Epithelial cell of prostate (primary cell): ENCODE measurements at regions not wholly inside any gene's neighbourhood (a gene's known extent, or its start where the extent isn't known, plus 50 kb on each side); places are given as distances from the start of the nearest gene placed in this dataset.
"Not testable (repeated sequence)": the region's sequence is repeated elsewhere in the genome, so short reads cannot be mapped to it uniquely, and the experiment has no call there.

Experiments
- DNase-seq: peaks from one replicate; pipeline ENCODE4 v3.0.0-alpha.2; 2011; ENCODE audit warnings: low read depth, low spot score
- H3K27ac ChIP-seq: fragments of 450-650 bp; 2 replicates; pipeline ENCODE4 v1.5.1; 2017; ENCODE audit warnings: mild to moderate bottlenecking

GRCh38 chr5:112532654-112533360 is 113.7 kb upstream of the EPB41L4A start:
- H3K27ac ChIP-seq, result no peak overlapping the region
- DNase-seq, result no peak

GRCh38 chr5:112533362-112533761 is 114.3 kb upstream of the EPB41L4A start:
- no peak overlapping the region for H3K27ac ChIP-seq
- DNase-seq, result no peak

- DNase-seq, result no peak
- H3K27ac ChIP-seq, result no peak overlapping the region
These were observed 115.0 kb upstream of the EPB41L4A start for GRCh38 chr5:112534067-112534583.

- H3K27ac ChIP-seq, result no peak overlapping the region
- DNase-seq, result no peak
These were observed 115.7 kb upstream of the EPB41L4A start for GRCh38 chr5:112534611-112535255.

GRCh38 chr5:112535356-112535755 is 116.3 kb upstream of the EPB41L4A start:
- no peak overlapping the region for H3K27ac ChIP-seq
- DNase-seq, result no peak

- H3K27ac ChIP-seq, DNase-seq: not testable (repeated sequence)
These were observed 125.5 kb upstream of the EPB41L4A start for GRCh38 chr5:112544558-112544957.

GRCh38 chr5:112546946-112547592 is 128.0 kb upstream of the EPB41L4A start:
- no peak for DNase-seq
- H3K27ac ChIP-seq, result no peak overlapping the region

GRCh38 chr5:112548246-112548881 is 129.3 kb upstream of the EPB41L4A start:
- no peak overlapping the region for H3K27ac ChIP-seq
- no peak for DNase-seq

- DNase-seq, result no peak
- H3K27ac ChIP-seq, result no peak overlapping the region
These were observed 130.1 kb upstream of the EPB41L4A start for GRCh38 chr5:112549127-112549526.

GRCh38 chr5:112549605-112550166 is 130.6 kb upstream of the EPB41L4A start:
- H3K27ac ChIP-seq, result no peak overlapping the region
- no peak for DNase-seq

- no peak overlapping the region for H3K27ac ChIP-seq
- no peak for DNase-seq
These were observed 132.4 kb upstream of the EPB41L4A start for GRCh38 chr5:112551419-112552032.

- no peak for DNase-seq
- no peak overlapping the region for H3K27ac ChIP-seq
These were observed 133.1 kb upstream of the EPB41L4A start for GRCh38 chr5:112552216-112552615.

- H3K27ac ChIP-seq, result no peak overlapping the region
- no peak for DNase-seq
These were observed 133.7 kb upstream of the EPB41L4A start for GRCh38 chr5:112552791-112553190.

- no peak for DNase-seq
- H3K27ac ChIP-seq, result no peak overlapping the region
These were observed 135.3 kb upstream of the EPB41L4A start for GRCh38 chr5:112554101-112554977.

- DNase-seq, result no peak
- no peak overlapping the region for H3K27ac ChIP-seq
These were observed 136.1 kb upstream of the EPB41L4A start for GRCh38 chr5:112555197-112555596.

- no peak overlapping the region for H3K27ac ChIP-seq
- no peak for DNase-seq
These were observed 136.6 kb upstream of the EPB41L4A start for GRCh38 chr5:112555691-112556090.

GRCh38 chr5:112559501-112559900 is 140.4 kb upstream of the EPB41L4A start:
- not testable (repeated sequence) for H3K27ac ChIP-seq, DNase-seq

- no peak for DNase-seq
- no peak overlapping the region for H3K27ac ChIP-seq
These were observed 141.3 kb upstream of the EPB41L4A start for GRCh38 chr5:112560371-112560770.

GRCh38 chr5:112563169-112563826 is 144.2 kb upstream of the EPB41L4A start:
- DNase-seq, result no peak
- no peak overlapping the region for H3K27ac ChIP-seq
